Stimulated activated naive CD8-positive, alpha-beta T cell treated with anti-CD3 and anti-CD28 coated beads, Interleukin-15, Interleukin-2, amounts not matched to agents 100 U/mL and 50 U/mL, for 24 hours (primary cell): ENCODE measurements at regions not wholly inside any gene's neighbourhood (a gene's known extent, or its start where the extent isn't known, plus 50 kb on each side); places are given as distances from the start of the nearest gene placed in this dataset.
"Not testable (repeated sequence)": the region's sequence is repeated elsewhere in the genome, so short reads cannot be mapped to it uniquely, and the experiment has no call there.

ENCODE experiments used
- ATAC-seq: fragments of 150-1000 bp; cut with Tn5 transposase; one replicate; pipeline ENCODE4 v1.10.0; 2021
- DNase-seq: peaks from one replicate; pipeline ENCODE4 v3.0.0; 2021

DNA sequence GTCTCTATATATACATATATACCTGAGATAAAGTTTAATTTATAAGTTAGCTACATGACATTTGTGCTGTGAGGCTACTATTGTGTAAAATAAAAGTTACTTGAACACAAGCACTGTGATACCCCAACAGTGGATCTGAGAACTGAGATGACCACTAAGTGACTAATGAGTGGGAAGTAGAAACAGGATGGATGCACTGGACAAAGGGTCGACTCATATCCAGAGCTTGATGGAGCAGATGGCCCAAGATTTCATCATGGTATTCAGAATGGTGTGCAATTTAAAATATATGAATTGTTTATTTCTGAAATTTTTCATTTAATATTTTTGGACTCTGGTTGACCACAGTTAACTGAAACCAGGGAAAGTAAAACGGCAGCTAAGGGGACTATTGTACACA lies 908.6 kb upstream of the MDGA2 start:
- ATAC-seq, result no peak
- DNase-seq, result no peak

DNA sequence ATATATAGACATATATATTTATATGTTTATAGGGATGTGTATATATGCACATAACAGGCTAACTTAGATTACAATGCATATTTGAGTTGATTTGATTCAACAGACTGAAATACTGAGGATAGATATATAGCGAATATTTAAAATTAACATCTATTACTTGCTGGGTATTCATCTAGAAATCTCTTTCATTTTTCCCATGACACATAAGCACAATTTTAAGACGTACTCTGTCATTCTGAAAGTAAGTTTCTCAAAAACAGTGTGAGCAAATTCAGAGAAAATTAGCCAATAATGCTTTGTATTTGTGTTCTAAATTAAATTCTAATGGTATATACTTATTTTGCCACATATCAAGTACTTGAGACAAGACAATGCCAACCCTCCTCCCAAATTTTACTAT lies 907.5 kb upstream of the MDGA2 start:
- ATAC-seq, result no peak
- DNase-seq, result no peak

DNA sequence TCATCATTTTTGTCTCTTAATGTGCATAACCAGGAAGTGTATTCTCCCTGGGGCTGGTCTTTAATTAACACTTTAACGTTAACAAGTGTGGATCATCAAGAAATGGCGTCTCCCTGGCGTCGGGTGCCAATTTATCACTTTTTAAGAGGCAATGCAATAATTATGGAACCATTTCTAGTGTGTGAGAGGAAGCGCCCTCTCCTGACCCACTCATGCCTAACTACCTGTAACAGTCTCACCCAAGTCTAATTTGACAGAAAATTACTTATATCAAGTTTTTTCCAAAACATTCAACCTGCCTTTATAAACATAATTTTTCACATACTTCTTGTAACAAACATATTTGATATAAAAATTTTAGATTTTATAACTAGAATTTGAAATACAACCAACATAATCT lies 905.3 kb upstream of the MDGA2 start:
- ATAC-seq (no peak), DNase-seq (no peak)

DNA sequence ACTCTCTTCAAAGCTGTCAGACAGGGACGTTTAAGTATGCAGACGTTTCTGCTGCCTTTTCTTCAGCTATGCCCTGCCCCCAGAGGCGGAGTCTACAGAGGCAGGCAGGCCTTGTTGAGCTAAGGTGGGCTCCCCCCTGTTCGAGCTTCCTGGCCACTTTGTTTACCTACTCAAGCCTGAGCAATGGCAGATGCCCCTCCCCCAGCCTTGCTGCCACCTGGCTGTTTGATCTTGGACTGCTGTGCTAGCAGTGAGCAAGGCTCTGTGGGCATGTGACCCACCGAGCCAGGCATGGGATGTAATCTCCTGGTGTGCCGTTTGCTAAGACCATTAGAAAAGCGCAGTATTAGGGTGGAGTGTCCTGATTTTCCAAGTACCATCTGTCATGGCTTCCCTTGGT lies 900.4 kb upstream of the MDGA2 start:
- no peak for DNase-seq
- ATAC-seq, result no peak

DNA sequence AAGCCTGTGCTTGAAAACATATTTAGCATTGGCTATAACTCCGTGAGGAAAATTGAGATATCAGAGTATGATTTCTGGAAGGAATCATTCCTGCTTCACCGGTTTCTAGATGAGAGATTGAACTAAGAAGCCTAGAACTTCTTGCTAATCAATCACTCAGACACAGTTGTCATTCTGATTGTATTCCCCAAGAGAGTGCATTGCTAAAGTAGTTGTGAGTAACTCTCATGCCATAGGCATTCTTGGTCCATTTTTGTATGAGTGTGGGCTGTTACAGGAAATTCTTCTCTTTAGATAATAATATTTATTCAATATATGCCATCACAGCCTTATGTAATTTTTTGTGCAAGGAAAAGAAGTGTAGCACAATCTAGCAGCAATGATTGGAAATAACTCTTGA lies 893.3 kb upstream of the MDGA2 start:
- DNase-seq (no peak), ATAC-seq (no peak)

DNA sequence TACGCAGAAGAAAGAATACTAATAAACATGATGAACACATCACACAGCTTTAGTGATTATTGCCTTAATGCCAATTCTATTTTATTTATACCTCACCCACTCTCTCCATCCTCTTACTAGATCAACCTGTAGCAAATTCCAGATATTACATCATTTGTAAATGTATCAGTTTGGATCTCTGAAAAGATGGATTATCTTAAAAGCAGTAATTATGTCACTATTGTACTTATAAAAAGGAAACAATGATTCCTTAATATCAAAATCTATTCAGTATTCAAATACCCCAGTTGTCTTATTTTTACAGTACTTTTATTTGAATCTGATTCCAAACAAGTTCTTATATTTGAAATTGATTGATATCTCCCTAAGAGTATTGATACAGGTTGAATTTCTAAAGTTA lies 892.8 kb upstream of the MDGA2 start:
- no peak for ATAC-seq
- DNase-seq, result no peak

DNA sequence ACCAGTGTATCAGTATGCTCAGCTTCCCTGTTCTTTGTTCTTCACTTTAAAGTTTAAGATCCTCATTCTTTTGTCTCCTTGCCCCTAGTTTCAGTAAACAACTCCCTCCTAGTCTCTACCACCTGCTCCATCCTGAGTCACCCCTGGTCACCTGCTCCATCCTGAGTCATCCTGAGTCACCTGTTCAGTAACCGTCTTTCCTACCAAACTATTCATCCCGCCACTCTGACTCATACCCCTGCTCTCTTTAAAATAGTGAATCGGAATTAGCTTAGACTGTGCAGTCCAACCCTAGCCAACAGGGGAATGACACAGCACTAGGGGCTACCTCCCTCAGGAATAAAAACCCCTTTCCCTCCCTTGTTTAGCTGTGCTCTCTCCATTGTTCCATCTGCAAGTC lies 888.1 kb upstream of the MDGA2 start:
- no peak for ATAC-seq
- DNase-seq, result no peak

DNA sequence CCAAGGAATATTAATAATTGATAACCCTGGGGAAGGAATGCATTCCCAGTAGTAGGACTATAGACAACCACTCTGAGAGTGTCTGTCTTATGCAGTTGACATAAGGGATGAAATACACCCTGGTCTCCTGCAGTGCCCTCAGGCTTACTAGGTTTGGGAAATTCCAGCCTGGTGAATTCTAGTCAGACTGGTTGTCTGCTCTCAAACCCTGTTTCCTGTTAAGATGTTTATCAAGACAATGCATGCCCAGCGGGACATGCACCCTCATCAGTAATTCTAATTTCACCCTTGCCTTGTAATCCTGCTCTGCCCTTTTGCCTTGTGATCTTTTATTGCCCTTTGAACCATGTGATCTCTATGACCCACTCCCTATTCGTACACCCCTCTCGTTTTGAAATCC lies 886.0 kb upstream of the MDGA2 start:
- not testable (repeated sequence) for DNase-seq

DNA sequence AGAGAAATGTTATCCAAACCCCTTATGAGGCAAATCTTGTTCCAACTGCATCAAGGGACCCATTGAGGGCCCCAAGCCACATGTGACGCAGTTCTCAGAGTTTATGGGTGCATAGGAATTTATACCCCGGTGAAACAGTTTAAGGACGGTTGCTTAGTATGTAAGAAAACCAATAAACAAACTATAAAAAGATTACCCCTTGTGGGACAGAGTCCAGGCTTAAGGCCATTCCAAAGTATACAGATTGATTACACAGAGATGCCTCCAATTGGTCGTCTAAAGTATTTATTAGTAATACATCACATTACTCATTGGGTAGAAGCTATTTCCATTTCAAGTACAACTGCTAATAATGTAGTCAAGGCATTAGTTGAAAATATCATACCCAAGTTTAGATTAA lies 885.0 kb upstream of the MDGA2 start:
- DNase-seq (no peak), ATAC-seq (no peak)

More for the DNA sequence above, 886.0 kb upstream of the MDGA2 start:
- ATAC-seq, result not testable (repeated sequence)

DNA sequence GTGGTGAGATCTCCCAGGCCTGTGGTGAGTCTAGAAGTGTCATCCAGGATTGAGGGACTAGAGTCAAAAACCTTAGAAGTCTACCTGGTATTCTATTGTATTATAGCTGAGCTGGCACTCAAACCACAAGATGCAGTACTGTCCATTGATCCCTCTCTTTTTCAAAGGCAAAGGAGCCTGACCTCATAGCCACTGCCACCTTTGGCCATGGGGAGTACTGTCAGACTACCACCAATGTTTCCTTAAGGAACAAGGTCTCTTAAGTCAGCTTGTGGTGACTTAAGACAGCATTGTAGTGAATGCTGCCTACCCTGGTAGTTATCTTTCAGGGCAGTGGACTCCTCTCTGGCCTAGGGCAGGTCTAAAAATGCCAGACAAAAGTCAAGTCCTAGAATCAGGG lies 878.0 kb upstream of the MDGA2 start:
- DNase-seq (no peak), ATAC-seq (no peak)

DNA sequence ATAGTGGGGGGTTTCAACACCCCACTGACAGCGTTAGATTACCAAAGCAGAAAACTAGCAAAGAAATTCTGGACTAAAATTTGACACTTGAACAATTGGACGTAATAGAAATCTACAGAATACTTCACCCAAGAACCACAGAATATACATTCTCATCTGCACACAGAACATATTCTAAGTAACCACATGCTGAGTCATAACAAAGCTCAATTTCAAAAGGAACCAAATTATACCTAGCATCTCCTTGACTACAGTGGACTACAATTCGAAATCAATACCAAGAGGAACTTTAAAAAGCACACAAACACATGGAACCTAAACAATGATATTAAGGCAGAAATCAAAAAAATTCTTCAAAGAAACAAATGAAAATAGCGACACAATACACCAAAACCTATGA lies 871.6 kb upstream of the MDGA2 start:
- ATAC-seq, result no peak
- DNase-seq, result no peak

DNA sequence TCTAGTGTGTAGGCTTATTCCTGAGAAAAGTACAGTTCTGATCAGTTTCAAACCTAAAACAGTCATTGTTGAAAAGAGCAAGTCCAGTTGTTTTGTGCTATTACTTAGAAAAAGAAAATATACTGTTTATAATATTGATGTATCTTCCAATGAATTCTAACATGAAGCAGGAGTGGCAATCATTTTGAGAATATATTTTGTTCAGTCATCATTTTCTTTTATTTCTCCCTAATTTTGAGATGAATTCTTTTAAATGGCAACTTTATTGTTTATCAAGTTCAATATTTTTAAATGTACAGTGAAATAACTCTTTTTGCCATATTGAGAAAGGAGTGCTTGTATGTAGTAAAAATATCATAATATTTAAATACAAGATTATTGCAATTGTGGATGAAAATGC lies 862.2 kb upstream of the MDGA2 start:
- no peak for DNase-seq
- ATAC-seq, result no peak

DNA sequence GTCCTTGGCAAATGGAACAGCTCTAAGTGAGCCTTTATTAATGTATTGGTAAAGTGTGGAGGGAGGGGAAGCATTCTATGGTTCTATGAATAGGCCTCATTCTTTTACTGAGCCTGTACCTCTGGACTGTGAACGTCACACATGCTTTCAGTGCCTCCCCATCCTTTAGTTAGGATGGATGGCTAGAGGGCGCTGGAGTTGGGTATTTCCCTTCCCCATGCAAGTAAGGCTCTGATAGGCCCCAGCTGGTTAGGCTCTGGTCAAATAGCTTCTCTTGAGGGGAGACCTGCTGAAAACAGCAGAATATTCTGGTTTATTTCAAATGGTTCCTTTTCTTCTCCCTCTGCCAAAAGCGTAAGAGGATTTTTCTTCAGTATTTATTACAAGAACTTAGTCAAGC lies 860.9 kb upstream of the MDGA2 start:
- ATAC-seq, result no peak

DNA sequence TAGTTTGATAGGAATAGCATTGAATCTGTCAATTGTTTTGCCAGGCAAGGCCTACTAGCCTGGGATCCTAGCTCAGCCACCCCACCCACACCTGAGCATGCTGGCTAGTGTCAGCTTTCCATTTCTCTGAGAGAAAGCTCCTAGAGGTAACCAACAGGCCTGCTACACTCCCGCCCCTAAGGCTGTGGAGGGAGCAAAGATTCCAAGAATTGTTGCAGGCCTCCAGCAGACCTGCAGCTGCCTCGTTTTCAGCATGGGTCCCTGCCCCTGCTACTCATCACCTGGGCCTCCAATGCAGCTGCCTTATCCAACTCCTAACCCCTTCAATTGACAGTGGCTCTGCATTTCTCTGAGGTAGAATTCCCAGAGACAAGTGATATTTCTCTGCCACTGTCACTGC lies 852.4 kb upstream of the MDGA2 start:
- no peak for ATAC-seq

More for the DNA sequence above, 860.9 kb upstream of the MDGA2 start:
- DNase-seq, result no peak

DNA sequence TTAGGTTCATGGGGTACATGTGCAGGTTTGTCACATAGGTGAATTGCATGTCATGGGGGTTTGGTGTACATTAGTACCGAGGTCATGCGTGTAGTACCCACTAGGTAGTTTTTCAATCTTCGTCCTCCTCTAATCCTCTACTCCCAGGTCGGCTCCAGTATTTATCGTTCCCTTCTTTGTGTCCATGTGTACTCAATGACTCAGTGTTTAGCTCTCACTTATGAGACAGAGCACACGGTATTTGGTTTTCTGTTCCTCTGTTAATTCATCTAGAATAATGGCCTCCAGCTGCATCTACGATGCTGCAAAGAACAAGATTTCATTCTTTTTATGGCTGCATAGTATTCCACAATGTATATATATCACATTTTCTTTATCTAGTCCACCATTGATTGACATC lies 850.9 kb upstream of the MDGA2 start:
- ATAC-seq (no peak), DNase-seq (no peak)

More for the DNA sequence above, 852.4 kb upstream of the MDGA2 start:
- DNase-seq, result no peak

DNA sequence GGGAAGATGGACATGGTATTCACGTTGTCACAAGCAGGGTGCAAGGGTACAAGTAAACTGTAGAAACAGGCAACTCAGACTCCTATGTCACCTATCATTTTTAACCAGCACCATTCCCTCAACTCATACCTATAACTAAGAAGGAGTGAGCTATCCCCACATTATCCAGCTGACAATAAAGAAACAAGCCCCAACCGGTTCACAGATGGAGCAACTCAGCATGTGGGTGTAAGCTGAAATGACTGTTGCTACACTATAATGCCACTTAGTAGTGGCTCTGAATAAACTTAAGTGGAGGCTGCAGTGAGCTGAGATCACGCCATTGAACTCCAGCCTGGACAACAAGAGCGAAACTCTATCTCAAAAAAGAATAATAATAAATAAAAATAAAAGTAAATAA lies 829.5 kb upstream of the MDGA2 start:
- ATAC-seq, result no peak
- DNase-seq, result no peak

DNA sequence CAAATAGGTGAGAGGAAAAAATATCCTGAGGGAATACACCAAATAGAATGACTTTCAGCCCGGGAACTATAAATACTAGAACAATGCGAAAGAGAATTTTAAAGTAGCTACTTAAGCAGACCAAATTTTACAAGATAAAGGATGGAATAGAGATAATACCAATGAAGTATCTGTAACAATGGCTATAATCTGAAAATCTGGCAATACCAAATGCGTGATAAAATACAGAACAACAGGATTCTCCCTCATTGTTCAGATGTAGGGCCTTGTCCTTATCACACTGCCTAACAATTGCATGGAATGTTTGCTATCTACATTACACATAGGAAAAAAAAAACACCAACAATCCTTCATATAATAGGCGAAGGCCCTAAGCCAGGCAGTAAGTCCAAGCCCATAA lies 815.4 kb upstream of the MDGA2 start:
- ATAC-seq, result no peak
- DNase-seq, result no peak

DNA sequence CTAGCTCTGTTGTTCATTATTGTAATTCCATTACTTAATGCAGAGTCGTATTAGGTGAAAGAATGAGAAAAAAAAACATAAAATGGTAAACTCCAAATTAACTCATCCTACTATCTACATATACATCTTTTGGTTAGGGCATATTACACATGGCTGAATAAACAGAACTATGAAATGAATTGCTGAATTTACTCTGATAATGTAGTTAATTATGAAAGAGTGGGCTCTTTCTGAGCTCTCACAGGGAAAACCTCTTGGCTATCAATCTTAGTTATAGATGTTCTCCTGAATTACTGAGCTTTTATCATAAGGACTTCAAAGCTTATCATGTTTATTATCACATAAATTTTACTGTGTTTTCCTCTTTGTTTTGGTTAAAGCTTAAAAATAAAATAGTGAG lies 798.5 kb upstream of the MDGA2 start:
- no peak for DNase-seq
- no peak for ATAC-seq

DNA sequence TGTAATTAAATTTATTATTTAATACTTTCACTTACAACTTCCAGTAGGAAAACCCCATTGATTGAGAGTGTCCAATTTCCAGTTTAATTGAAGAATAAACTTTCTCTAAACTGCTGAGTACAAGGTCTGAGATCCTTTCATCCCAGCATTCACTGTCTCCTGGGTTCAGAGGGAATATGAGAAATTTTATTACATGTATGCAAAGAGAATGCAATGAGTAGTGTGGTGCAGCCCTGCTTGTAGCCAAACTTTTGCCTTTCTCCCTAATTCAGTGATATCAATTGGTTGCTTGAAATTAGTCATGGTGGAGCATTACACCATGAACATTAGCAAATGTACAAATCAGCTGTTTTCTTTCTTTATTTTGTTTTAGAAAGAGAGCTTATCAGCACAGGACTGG lies 780.6 kb upstream of the MDGA2 start:
- DNase-seq (no peak), ATAC-seq (no peak)

DNA sequence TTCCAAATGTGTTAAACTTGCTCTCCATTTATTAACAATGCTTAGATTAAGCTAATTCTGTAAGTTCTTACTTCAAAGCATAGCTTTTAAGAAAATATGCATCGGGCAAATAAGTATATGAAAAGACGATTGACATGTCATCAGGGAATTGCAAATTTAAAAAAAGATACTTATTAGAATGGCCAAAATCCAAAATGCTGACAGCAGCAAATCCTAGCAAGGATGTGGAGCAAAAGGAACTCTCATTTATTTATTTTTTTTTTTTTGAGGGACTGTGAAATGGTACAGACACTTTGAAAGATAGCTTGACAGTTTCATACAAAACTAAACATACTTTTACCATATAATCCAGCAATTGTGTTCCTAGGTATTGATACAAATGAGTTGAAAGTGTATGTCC lies 779.5 kb upstream of the MDGA2 start:
- DNase-seq (no peak), ATAC-seq (no peak)

DNA sequence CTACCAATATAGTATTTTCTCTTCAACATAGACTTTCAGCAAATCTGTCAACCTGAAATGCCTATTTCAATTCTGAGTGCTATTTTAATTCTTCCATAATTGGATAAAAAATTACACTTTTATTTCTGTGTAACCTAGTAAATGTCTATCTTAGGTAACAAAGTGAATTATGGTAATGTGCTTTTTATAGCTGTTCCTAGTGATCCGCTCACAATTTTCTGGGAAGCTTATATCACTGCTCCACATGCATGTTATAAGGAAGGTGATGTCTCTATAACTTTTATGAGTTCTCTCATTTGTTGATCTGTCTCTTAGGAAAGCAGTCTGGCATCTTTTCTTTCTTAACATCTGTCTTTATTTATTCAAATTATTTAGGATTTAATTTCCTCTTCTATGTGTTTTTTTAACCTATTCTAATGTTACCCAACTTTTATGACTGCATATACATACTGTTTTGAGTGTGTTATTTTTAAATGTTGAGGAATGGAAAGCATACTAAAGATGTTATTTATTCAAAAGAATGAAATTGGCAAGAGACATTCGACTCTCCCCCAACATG lies 777.1 kb upstream of the MDGA2 start:
- ATAC-seq (no peak), DNase-seq (no peak)

DNA sequence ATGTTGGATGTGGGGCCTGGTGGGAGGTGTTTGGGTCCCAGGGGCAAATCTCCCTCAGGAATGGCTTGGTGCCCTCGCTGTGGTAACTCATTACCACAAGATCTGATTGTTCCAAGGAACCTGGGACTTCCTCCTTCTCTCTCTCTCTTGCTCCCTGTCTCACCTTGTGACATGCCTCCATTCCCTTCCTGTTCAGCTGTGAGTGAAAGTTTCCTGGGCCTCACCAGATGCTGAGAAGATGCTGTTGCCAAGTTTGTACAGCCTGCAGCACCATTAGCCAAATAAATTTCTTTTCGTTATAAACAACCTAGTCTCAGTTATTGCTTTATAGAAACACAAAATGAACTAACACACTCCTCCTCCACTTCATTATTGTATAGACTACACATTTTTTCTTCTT lies 759.8 kb upstream of the MDGA2 start:
- DNase-seq (no peak), ATAC-seq (no peak)

DNA sequence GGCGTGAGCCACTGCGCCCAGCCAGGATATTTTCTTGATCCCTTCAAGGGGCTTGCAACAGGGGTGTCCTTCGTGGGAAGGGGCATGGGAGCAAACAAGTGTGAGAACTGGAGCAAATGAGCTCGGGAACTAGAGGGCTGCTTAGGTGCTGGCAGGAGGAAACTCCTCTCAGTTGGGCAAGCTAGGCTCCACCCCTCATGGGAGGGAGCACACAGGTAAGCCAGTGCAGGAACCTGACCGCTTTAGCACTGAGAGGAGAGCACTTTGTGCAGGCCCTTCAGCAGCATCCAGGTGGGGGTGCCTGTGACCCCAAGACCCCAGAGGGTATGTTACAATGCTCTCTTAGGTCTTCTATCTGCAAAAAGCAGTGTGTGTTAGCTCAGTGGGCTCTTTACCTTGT lies 755.4 kb upstream of the MDGA2 start:
- no peak for ATAC-seq

DNA sequence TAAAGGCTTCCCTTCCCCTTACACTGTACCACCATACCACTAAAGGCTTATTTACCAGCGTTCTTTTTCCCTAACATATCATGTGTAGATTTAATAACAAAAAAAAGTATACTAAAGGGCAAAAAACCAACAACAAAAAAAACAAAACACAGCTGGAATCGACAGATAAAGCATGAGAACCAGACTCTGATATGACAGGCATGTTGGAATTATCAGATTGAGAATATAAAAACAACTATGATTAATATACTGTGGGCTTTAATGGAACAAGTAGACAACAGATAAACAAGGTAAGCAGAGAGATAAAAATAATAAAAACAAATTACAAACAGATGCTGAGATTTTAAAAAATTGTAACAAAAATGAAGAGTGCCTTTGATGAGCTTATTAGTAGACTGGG lies 754.1 kb upstream of the MDGA2 start:
- DNase-seq, result no peak
- no peak for ATAC-seq

More for the DNA sequence above, 755.4 kb upstream of the MDGA2 start:
- no peak for DNase-seq
